ENCODE measurements at regions not wholly inside any gene's neighbourhood (a gene's known extent, or its start where the extent isn't known, plus 50 kb on each side); places are given as distances from the start of the nearest gene placed in this dataset.
"Not testable (repeated sequence)": the region's sequence is repeated elsewhere in the genome, so short reads cannot be mapped to it uniquely, and the experiment has no call there.

GRCh38 chr10:76628801-76629200 is 1008.8 kb downstream of the KCNMA1 start:
- no peak for DNase-seq
- no peak overlapping the region for H3K4me3 Mint-ChIP-seq
- CTCF ChIA-PET: no interaction called here
- H3K27ac Mint-ChIP-seq: no peak overlapping the region
- H3K9me3 Mint-ChIP-seq: peaks cover 3% of the 10 kb centered on the region
- H3K36me3 Mint-ChIP-seq: no peaks in the 10 kb centered on the region
- H3K4me1 Mint-ChIP-seq: no peaks in the 10 kb centered on the region
- no peaks in the 10 kb centered on the region for H3K27me3 Mint-ChIP-seq

- peak overlapping the region; percentile 6 for H3K27ac Mint-ChIP-seq
- H3K27me3 Mint-ChIP-seq: no peaks in the 10 kb centered on the region
- DNase-seq: no peak
- no peaks in the 10 kb centered on the region for H3K36me3 Mint-ChIP-seq
- CTCF ChIA-PET: no interaction called here
- no peak overlapping the region for H3K4me3 Mint-ChIP-seq
- H3K9me3 Mint-ChIP-seq: peaks cover 3% of the 10 kb centered on the region
- H3K4me1 Mint-ChIP-seq: no peaks in the 10 kb centered on the region
Observed at GRCh38 chr10:76626386-76626785, 1011.2 kb downstream of the KCNMA1 start.

DNA sequence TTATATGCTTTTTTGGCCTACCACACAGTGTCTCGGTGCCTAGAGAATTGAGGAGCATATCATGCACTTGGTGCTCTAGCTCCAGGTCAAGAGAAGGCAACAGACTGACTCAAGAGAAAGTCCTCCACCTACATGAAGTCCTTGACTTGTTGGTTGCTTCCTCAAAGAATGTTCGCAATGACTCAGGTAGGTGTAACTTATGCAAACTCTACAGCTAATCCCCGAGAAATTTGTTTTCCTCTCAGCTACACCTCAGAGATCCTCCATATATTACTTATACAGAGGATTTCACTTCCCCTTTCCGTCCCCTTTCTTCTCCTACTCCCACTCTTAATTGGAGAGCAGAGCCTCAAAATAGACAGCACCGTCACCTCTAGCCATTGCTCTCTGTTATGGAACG is 1013.1 kb downstream of the KCNMA1 start:
- H3K27me3 Mint-ChIP-seq: no peaks in the 10 kb centered on the region
- no peaks in the 10 kb centered on the region for H3K4me1 Mint-ChIP-seq
- peaks cover 3% of the 10 kb centered on the region for H3K9me3 Mint-ChIP-seq
- H3K27ac Mint-ChIP-seq: no peak overlapping the region
- no peaks in the 10 kb centered on the region for H3K36me3 Mint-ChIP-seq
- H3K4me3 Mint-ChIP-seq: no peak overlapping the region
- no peak for DNase-seq
- CTCF ChIA-PET: no interaction called here

DNA sequence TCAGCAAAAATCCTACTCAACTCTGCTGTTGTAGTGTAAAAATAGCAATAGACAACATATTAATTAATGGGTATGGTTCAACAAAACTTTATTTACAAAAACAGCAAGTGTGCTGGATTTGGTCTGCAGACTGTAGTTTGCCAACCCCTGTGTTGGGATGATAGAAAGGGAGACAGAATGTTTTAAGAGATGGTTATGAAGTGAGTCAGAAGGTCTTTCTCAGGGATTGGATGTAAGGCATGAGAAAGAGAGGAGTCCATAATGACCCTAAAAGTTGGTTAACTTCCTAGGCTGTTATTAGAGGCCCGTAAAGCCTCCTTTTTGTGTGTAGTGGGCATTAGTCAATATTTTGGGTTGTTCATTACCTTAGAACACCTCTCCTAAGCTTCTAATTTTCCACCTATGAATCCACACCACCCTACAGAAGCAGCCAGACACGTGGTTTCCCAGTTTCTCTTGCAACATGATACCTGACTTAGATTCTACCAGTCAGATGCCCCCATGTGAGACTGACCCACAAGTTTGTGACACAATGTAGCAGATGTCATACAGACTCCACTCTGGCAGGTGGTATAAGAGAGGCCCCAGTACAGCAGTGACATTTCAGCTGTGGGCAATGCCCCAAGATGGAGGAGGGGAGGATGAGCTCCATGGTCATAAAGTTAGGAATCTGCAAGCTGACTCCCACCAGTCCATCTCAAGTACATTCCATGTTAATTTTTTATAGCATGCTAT is 1015.6 kb downstream of the KCNMA1 start:
- H3K4me1 Mint-ChIP-seq: no peaks in the 10 kb centered on the region
- no peaks in the 10 kb centered on the region for H3K36me3 Mint-ChIP-seq
- H3K27me3 Mint-ChIP-seq: no peaks in the 10 kb centered on the region
- H3K4me3 Mint-ChIP-seq: no peak overlapping the region
- DNase-seq: no peak
- peaks cover 3% of the 10 kb centered on the region for H3K9me3 Mint-ChIP-seq
- no peak overlapping the region for H3K27ac Mint-ChIP-seq
- CTCF ChIA-PET: no interaction called here

- H3K4me1 Mint-ChIP-seq: no peaks in the 10 kb centered on the region
- peaks cover 3% of the 10 kb centered on the region for H3K9me3 Mint-ChIP-seq
- CTCF ChIA-PET: no interaction called here
- H3K36me3 Mint-ChIP-seq: no peaks in the 10 kb centered on the region
- no peak overlapping the region for H3K27ac Mint-ChIP-seq
- no peak overlapping the region for H3K4me3 Mint-ChIP-seq
- no peak for DNase-seq
- no peaks in the 10 kb centered on the region for H3K27me3 Mint-ChIP-seq
Observed at GRCh38 chr10:76618641-76619040, 1019.0 kb downstream of the KCNMA1 start.

DNA sequence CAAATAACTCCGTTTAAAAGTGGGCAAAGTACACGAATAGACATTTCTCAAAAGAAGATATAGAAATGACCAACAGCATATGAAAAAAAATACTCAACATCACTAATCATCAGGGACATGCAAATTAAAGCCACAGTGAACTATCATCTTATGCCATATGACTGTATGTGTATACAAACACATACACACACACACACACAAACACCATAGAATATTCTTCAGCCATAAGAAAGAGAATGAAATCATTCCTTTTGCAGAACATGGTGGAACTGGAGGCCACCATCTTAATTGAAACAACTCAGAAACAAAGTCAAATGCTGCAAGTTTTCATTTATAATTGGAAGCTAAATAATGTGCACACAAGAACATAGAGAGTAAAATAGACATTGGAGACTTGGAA is 1019.4 kb downstream of the KCNMA1 start:
- Mint-ChIP-seq H3K27ac (no peak overlapping the region), H3K4me1 (no peaks in the 10 kb centered on the region), H3K4me3 (no peak overlapping the region), H3K9me3 (peaks cover 3% of the 10 kb centered on the region), H3K36me3 (no peaks in the 10 kb centered on the region), H3K27me3 (no peaks in the 10 kb centered on the region)
- CTCF ChIA-PET: no interaction called here
- DNase-seq: no peak

GRCh38 chr10:76616666-76617065 is 1020.9 kb downstream of the KCNMA1 start:
- H3K36me3 Mint-ChIP-seq, CTCF ChIA-PET, H3K4me1 Mint-ChIP-seq, H3K9me3 Mint-ChIP-seq, H3K27me3 Mint-ChIP-seq, DNase-seq, H3K27ac Mint-ChIP-seq, H3K4me3 Mint-ChIP-seq: not testable (repeated sequence)

- DNase-seq: no peak
- H3K27ac Mint-ChIP-seq: no peak overlapping the region
- no peaks in the 10 kb centered on the region for H3K27me3 Mint-ChIP-seq
- no peak overlapping the region for H3K4me3 Mint-ChIP-seq
- no peaks in the 10 kb centered on the region for H3K4me1 Mint-ChIP-seq
- peaks cover 7% of the 10 kb centered on the region for H3K9me3 Mint-ChIP-seq
- CTCF ChIA-PET: no interaction called here
- no peaks in the 10 kb centered on the region for H3K36me3 Mint-ChIP-seq
Observed at GRCh38 chr10:76615049-76615448, 1022.6 kb downstream of the KCNMA1 start.

All from activated naive CD4-positive, alpha-beta T cell treated with anti-CD3 and anti-CD28 coated beads, Interleukin-2, amount 10 ng/mL, durations not matched to agents 7 days and 5 days (primary cell).